Endothelial cell of umbilical vein (primary cell): ENCODE measurements at regions not wholly inside any gene's neighbourhood (a gene's known extent, or its start where the extent isn't known, plus 50 kb on each side); places are given as distances from the start of the nearest gene placed in this dataset.

Experiments used
- CTCF ChIP-seq, 2 donors: IDR thresholded peaks; 1 replicate in 1 of 2; 2 replicates in 1 of 2; pipeline ENCODE4 v1.5.1; 2011; ENCODE audit warnings: low read length in 2 of 2, mild to moderate bottlenecking in 2 of 2, moderate library complexity in 2 of 2, control low read depth in 1 of 2, inconsistent platforms in 1 of 2, low read depth in 1 of 2; ENCODE audit not compliant: insufficient read depth in 1 of 2; ENCODE audit errors: extremely low read depth in 1 of 2
- EZH2 ChIP-seq: IDR thresholded peaks from 2 replicates; pipeline ENCODE4 v1.6.1; 2012; ENCODE audit warnings: borderline replicate concordance, low read depth, mild to moderate bottlenecking, moderate library complexity, low read length, inconsistent platforms; ENCODE audit not compliant: severe bottlenecking
- GATA2 ChIP-seq: IDR thresholded peaks from 2 replicates; pipeline ENCODE4 v1.7.0; 2011; ENCODE audit warnings: low read depth, mild to moderate bottlenecking, moderate library complexity, mixed read lengths, low read length; ENCODE audit not compliant: insufficient read length, insufficient read depth
- JUN ChIP-seq: IDR thresholded peaks from 2 replicates; pipeline ENCODE4 v1.6.1; 2011; ENCODE audit warnings: borderline replicate concordance, low read depth; ENCODE audit not compliant: insufficient read length, insufficient read depth
- POLR2A ChIP-seq: IDR thresholded peaks from 2 replicates; pipeline ENCODE4 v1.6.1; 2012; ENCODE audit warnings: low read depth, mild to moderate bottlenecking, control low read depth, low read length
- POLR2AphosphoS5 ChIP-seq: IDR thresholded peaks from 2 replicates; pipeline ENCODE4 v1.6.1; 2012; ENCODE audit warnings: low read depth, mild to moderate bottlenecking, control low read depth, low read length, moderate library complexity; ENCODE audit not compliant: insufficient read depth

GRCh38 chr18:29063346-29063745, 886.4 kb upstream of the CDH2 start:
- TF ChIP-seq POLR2AphosphoS5 (no peak), EZH2 (no peak), CTCF (IDR thresholded peaks at IDR 0.05; ENCODE audit: extremely low read depth in 1 of 2, insufficient read depth in 1 of 2, low read depth in 1 of 2, low read length in 2 of 2) (no peak), POLR2A (no peak), GATA2 (no peak), JUN (no peak)
